Activated naive CD8-positive, alpha-beta T cell treated with anti-CD3 and anti-CD28 coated beads for 36 hours (primary cell): ENCODE measurements at regions not wholly inside any gene's neighbourhood (a gene's known extent, or its start where the extent isn't known, plus 50 kb on each side); places are given as distances from the start of the nearest gene placed in this dataset.
"Not testable (repeated sequence)": the region's sequence is repeated elsewhere in the genome, so short reads cannot be mapped to it uniquely, and the experiment has no call there.

Experiments
- DNase-seq: peaks from one replicate; pipeline ENCODE4 v3.0.0; 2021
- H3K27ac Mint-ChIP-seq: one replicate; pipeline ENCODE4 v1.8.0; 2022; ENCODE audit warnings: mild to moderate bottlenecking, moderate library complexity, mixed read lengths
- H3K27me3 Mint-ChIP-seq: one replicate; pipeline ENCODE4 v1.8.0; 2022; ENCODE audit warnings: mild to moderate bottlenecking, mixed read lengths
- H3K36me3 Mint-ChIP-seq: one replicate; pipeline ENCODE4 v1.8.0; 2021; ENCODE audit warnings: mild to moderate bottlenecking, mixed read lengths
- H3K4me1 Mint-ChIP-seq: one replicate; pipeline ENCODE4 v1.8.0; 2021; ENCODE audit warnings: mixed read lengths
- H3K4me3 Mint-ChIP-seq: one replicate; pipeline ENCODE4 v1.8.0; 2022; ENCODE audit warnings: mild to moderate bottlenecking, moderate library complexity, mixed read lengths
- H3K9me3 Mint-ChIP-seq: one replicate; pipeline ENCODE4 v1.8.0; 2022; ENCODE audit warnings: mixed read lengths

GRCh38 chr7:29667096-29667669 lies 103.5 kb downstream of the PRR15 start:
- DNase-seq, H3K9me3 Mint-ChIP-seq, H3K4me1 Mint-ChIP-seq, H3K36me3 Mint-ChIP-seq, H3K27ac Mint-ChIP-seq, H3K4me3 Mint-ChIP-seq: not testable (repeated sequence)
- peaks cover 18% of the 10 kb centered on the region for H3K27me3 Mint-ChIP-seq

GRCh38 chr7:29671286-29671685 lies 107.7 kb downstream of the PRR15 start:
- not testable (repeated sequence) for H3K4me1 Mint-ChIP-seq, H3K4me3 Mint-ChIP-seq, H3K36me3 Mint-ChIP-seq, H3K27ac Mint-ChIP-seq, DNase-seq, H3K9me3 Mint-ChIP-seq
- H3K27me3 Mint-ChIP-seq: peaks cover 16% of the 10 kb centered on the region

- DNase-seq, H3K27ac Mint-ChIP-seq: not testable (repeated sequence)
These were observed 110.0 kb downstream of the PRR15 start for GRCh38 chr7:29673635-29674034.

GRCh38 chr7:29674626-29675025 lies 111.0 kb downstream of the PRR15 start:
- not testable (repeated sequence) for H3K4me3 Mint-ChIP-seq

More at GRCh38 chr7:29673635-29674034, 110.0 kb downstream of the PRR15 start:
- not testable (repeated sequence) for H3K4me1 Mint-ChIP-seq, H3K9me3 Mint-ChIP-seq, H3K36me3 Mint-ChIP-seq, H3K4me3 Mint-ChIP-seq
- H3K27me3 Mint-ChIP-seq: peaks cover 12% of the 10 kb centered on the region

GRCh38 chr7:29677254-29677653 lies 113.6 kb downstream of the PRR15 start:
- not testable (repeated sequence) for H3K36me3 Mint-ChIP-seq, H3K4me3 Mint-ChIP-seq, H3K27me3 Mint-ChIP-seq, H3K27ac Mint-ChIP-seq, DNase-seq, H3K4me1 Mint-ChIP-seq, H3K9me3 Mint-ChIP-seq

More at GRCh38 chr7:29674626-29675025, 111.0 kb downstream of the PRR15 start:
- not testable (repeated sequence) for H3K36me3 Mint-ChIP-seq, H3K4me1 Mint-ChIP-seq, H3K27me3 Mint-ChIP-seq, H3K27ac Mint-ChIP-seq, DNase-seq, H3K9me3 Mint-ChIP-seq

- H3K9me3 Mint-ChIP-seq, DNase-seq, H3K4me3 Mint-ChIP-seq, H3K36me3 Mint-ChIP-seq, H3K27me3 Mint-ChIP-seq, H3K27ac Mint-ChIP-seq, H3K4me1 Mint-ChIP-seq: not testable (repeated sequence)
These were observed 116.3 kb downstream of the PRR15 start for GRCh38 chr7:29679963-29680362.

- not testable (repeated sequence) for H3K9me3 Mint-ChIP-seq, H3K4me1 Mint-ChIP-seq, H3K4me3 Mint-ChIP-seq, H3K27me3 Mint-ChIP-seq, DNase-seq, H3K27ac Mint-ChIP-seq, H3K36me3 Mint-ChIP-seq
These were observed 117.0 kb downstream of the PRR15 start for GRCh38 chr7:29680601-29681000.

GRCh38 chr7:29684151-29684786 lies 120.6 kb downstream of the PRR15 start:
- Mint-ChIP-seq H3K27ac (peak overlapping the region; percentile 69), H3K4me3 (peak overlapping the region; percentile 87), H3K27me3 (peaks cover 24% of the 10 kb centered on the region)
- not testable (repeated sequence) for H3K4me1 Mint-ChIP-seq, H3K9me3 Mint-ChIP-seq, DNase-seq, H3K36me3 Mint-ChIP-seq

GRCh38 chr7:29684787-29685650 lies 121.3 kb upstream of the WIPF3 start:
- Mint-ChIP-seq H3K4me3 (peak overlapping the region; percentile 87), H3K4me1 (peaks cover 5% of the 10 kb centered on the region), H3K27me3 (peaks cover 24% of the 10 kb centered on the region), H3K36me3 (no peaks in the 10 kb centered on the region), H3K9me3 (no peaks in the 10 kb centered on the region), H3K27ac (no peak overlapping the region)
- peak; percentile 66 for DNase-seq

- Mint-ChIP-seq H3K4me3 (peak overlapping the region; percentile 54), H3K27me3 (peaks cover 24% of the 10 kb centered on the region)
- not testable (repeated sequence) for H3K9me3 Mint-ChIP-seq, H3K36me3 Mint-ChIP-seq, DNase-seq, H3K4me1 Mint-ChIP-seq, H3K27ac Mint-ChIP-seq
These were observed 120.5 kb upstream of the WIPF3 start for GRCh38 chr7:29685651-29686271.

- not testable (repeated sequence) for H3K27ac Mint-ChIP-seq, H3K4me3 Mint-ChIP-seq, H3K4me1 Mint-ChIP-seq, H3K36me3 Mint-ChIP-seq, DNase-seq, H3K9me3 Mint-ChIP-seq
- H3K27me3 Mint-ChIP-seq: peaks cover 15% of the 10 kb centered on the region
These were observed 115.8 kb upstream of the WIPF3 start for GRCh38 chr7:29690510-29690909.

GRCh38 chr7:29696402-29696801 lies 109.9 kb upstream of the WIPF3 start:
- H3K9me3 Mint-ChIP-seq, H3K4me3 Mint-ChIP-seq, H3K4me1 Mint-ChIP-seq, H3K36me3 Mint-ChIP-seq, DNase-seq, H3K27ac Mint-ChIP-seq, H3K27me3 Mint-ChIP-seq: not testable (repeated sequence)

GRCh38 chr7:29699723-29700122 lies 106.6 kb upstream of the WIPF3 start:
- not testable (repeated sequence) for DNase-seq, H3K36me3 Mint-ChIP-seq, H3K27ac Mint-ChIP-seq, H3K9me3 Mint-ChIP-seq, H3K4me1 Mint-ChIP-seq, H3K27me3 Mint-ChIP-seq, H3K4me3 Mint-ChIP-seq

GRCh38 chr7:29701540-29701939 lies 104.8 kb upstream of the WIPF3 start:
- H3K27ac Mint-ChIP-seq, DNase-seq, H3K27me3 Mint-ChIP-seq, H3K9me3 Mint-ChIP-seq, H3K4me1 Mint-ChIP-seq, H3K36me3 Mint-ChIP-seq, H3K4me3 Mint-ChIP-seq: not testable (repeated sequence)

- H3K9me3 Mint-ChIP-seq, DNase-seq, H3K4me1 Mint-ChIP-seq, H3K4me3 Mint-ChIP-seq, H3K36me3 Mint-ChIP-seq, H3K27ac Mint-ChIP-seq, H3K27me3 Mint-ChIP-seq: not testable (repeated sequence)
These were observed 102.5 kb upstream of the WIPF3 start for GRCh38 chr7:29703830-29704229.
